H9 (cell line): ENCODE measurements at regions not wholly inside any gene's neighbourhood (a gene's known extent, or its start where the extent isn't known, plus 50 kb on each side); places are given as distances from the start of the nearest gene placed in this dataset.
A peak's percentile ranks its signal among the peaks of the same experiment; 100 is the strongest.

Source experiments
- DNase-seq: peaks from one replicate; pipeline ENCODE4 v3.0.0-alpha.2; 2017
- H2AFZ ChIP-seq: one replicate; pipeline ENCODE4 v1.6.1; 2013; ENCODE audit warnings: mild to moderate bottlenecking, low read length, control low read depth, moderate library complexity
- H2AK5ac ChIP-seq: 2 replicates; pipeline ENCODE4 v1.6.1; 2013; ENCODE audit warnings: low read length, control low read depth, mixed read lengths; ENCODE audit not compliant: insufficient read length
- H2BK120ac ChIP-seq: one replicate; pipeline ENCODE4 v1.6.1; 2013; ENCODE audit warnings: low read depth, mild to moderate bottlenecking, low read length, control low read depth, inconsistent platforms; ENCODE audit not compliant: poor library complexity, severe bottlenecking
- H2BK12ac ChIP-seq: 2 replicates; pipeline ENCODE4 v1.6.1; 2013; ENCODE audit warnings: low read length, control low read depth, mixed read lengths, low read depth; ENCODE audit not compliant: insufficient read length
- H2BK15ac ChIP-seq: 2 replicates; pipeline ENCODE4 v1.6.1; 2013; ENCODE audit warnings: low read depth, low read length, control low read depth
- H2BK20ac ChIP-seq: one replicate; pipeline ENCODE4 v1.6.1; 2013; ENCODE audit warnings: low read depth, mild to moderate bottlenecking, low read length, control low read depth, inconsistent platforms; ENCODE audit not compliant: poor library complexity, severe bottlenecking
- H2BK5ac ChIP-seq: 2 replicates; pipeline ENCODE4 v1.6.1; 2013; ENCODE audit warnings: low read length, control low read depth, mixed read lengths; ENCODE audit not compliant: insufficient read length
- H3K14ac ChIP-seq: 2 replicates; pipeline ENCODE4 v1.6.1; 2013; ENCODE audit warnings: low read length, control low read depth; ENCODE audit not compliant: insufficient read depth
- H3K18ac ChIP-seq: 2 replicates; pipeline ENCODE4 v1.6.1; 2013; ENCODE audit warnings: low read depth, mild to moderate bottlenecking, mixed read lengths, low read length, control low read depth; ENCODE audit not compliant: insufficient read length
- H3K23ac ChIP-seq: 2 replicates; pipeline ENCODE4 v1.6.1; 2013; ENCODE audit warnings: low read length, control low read depth, mixed read lengths, low read depth; ENCODE audit not compliant: insufficient read length
- H3K23me2 ChIP-seq: 2 replicates; pipeline ENCODE4 v1.6.1; 2013; ENCODE audit warnings: low read depth, mild to moderate bottlenecking, mixed read lengths, low read length, control low read depth; ENCODE audit not compliant: insufficient read length, poor library complexity, severe bottlenecking
- H3K27ac ChIP-seq: 2 replicates; pipeline ENCODE4 v1.5.1; 2013; ENCODE audit warnings: low read length, control low read depth, mixed read lengths, low read depth; ENCODE audit not compliant: insufficient read length
- H3K27me3 ChIP-seq: 2 replicates; pipeline ENCODE4 v1.6.1; 2013; ENCODE audit warnings: low read length, control low read depth, inconsistent platforms; ENCODE audit not compliant: insufficient read depth
- H3K4ac ChIP-seq: 2 replicates; pipeline ENCODE4 v1.6.1; 2013; ENCODE audit warnings: low read depth, mild to moderate bottlenecking, control low read depth, inconsistent platforms, low read length, moderate library complexity
- H3K4me1 ChIP-seq: 2 replicates; pipeline ENCODE4 v1.6.1; 2013; ENCODE audit warnings: low read length, control low read depth, inconsistent platforms; ENCODE audit not compliant: insufficient read depth
- H3K4me2 ChIP-seq: 2 replicates; pipeline ENCODE4 v1.6.1; 2013; ENCODE audit warnings: low read length, control low read depth, mixed read lengths; ENCODE audit not compliant: insufficient read length, insufficient read depth
- H3K56ac ChIP-seq: 2 replicates; pipeline ENCODE4 v1.6.1; 2013; ENCODE audit warnings: low read depth, mild to moderate bottlenecking, mixed read lengths, low read length, control low read depth; ENCODE audit not compliant: insufficient read length
- H3K79me1 ChIP-seq: 2 replicates; pipeline ENCODE4 v1.6.1; 2013; ENCODE audit warnings: low read depth, mild to moderate bottlenecking, moderate library complexity, low read length, control low read depth, inconsistent platforms; ENCODE audit not compliant: insufficient read depth, poor library complexity, severe bottlenecking
- H3K79me2 ChIP-seq: 2 replicates; pipeline ENCODE4 v1.6.1; 2013; ENCODE audit warnings: low read length, control low read depth, inconsistent platforms; ENCODE audit not compliant: insufficient read depth
- H3K9ac ChIP-seq: 2 replicates; pipeline ENCODE4 v1.6.1; 2013; ENCODE audit warnings: low read length, control low read depth, mixed read lengths; ENCODE audit not compliant: insufficient read length; ENCODE audit errors: extremely low read depth
- H3K9me3 ChIP-seq: one replicate; pipeline ENCODE4 v1.6.1; 2013; ENCODE audit warnings: low read depth, low read length, inconsistent platforms; ENCODE audit not compliant: control insufficient read depth
- H3T11ph ChIP-seq: one replicate; pipeline ENCODE4 v1.6.1; 2013; ENCODE audit warnings: mild to moderate bottlenecking, low read length, control low read depth, inconsistent platforms
- H4K20me1 ChIP-seq: one replicate; pipeline ENCODE4 v1.6.1; 2013; ENCODE audit not compliant: control insufficient read depth, insufficient read length, insufficient read depth
- H4K5ac ChIP-seq: 2 replicates; pipeline ENCODE4 v1.6.1; 2013; ENCODE audit warnings: low read depth, mild to moderate bottlenecking, mixed read lengths, low read length, control low read depth; ENCODE audit not compliant: insufficient read length
- H4K8ac ChIP-seq: replicated peaks from 2 replicates; pipeline ENCODE4 v1.6.1; 2013; ENCODE audit warnings: low read length, control low read depth, mixed read lengths, low read depth; ENCODE audit not compliant: insufficient read length
- H4K91ac ChIP-seq: 2 replicates; pipeline ENCODE4 v1.6.1; 2013; ENCODE audit warnings: low read depth, mild to moderate bottlenecking, moderate library complexity, mixed read lengths, low read length, control low read depth; ENCODE audit not compliant: insufficient read length
- H3K27ac Mint-ChIP-seq, 3 experiments: 2 replicates in 2 of 3; 3 replicates in 1 of 3; pipeline ENCODE4 v1.8.0; 2020 to 2021; ENCODE audit warnings: mixed read lengths in 3 of 3, mild to moderate bottlenecking in 1 of 3, moderate library complexity in 1 of 3
- H3K27me3 Mint-ChIP-seq: 2 replicates; pipeline ENCODE4 v1.8.0; 2021; ENCODE audit warnings: low read depth, mild to moderate bottlenecking, moderate library complexity, mixed read lengths
- H3K36me3 Mint-ChIP-seq, 3 experiments: 2 replicates in 2 of 3; 3 replicates in 1 of 3; pipeline ENCODE4 v1.8.0; 2020 to 2021; ENCODE audit warnings: low read depth in 3 of 3, mixed read lengths in 3 of 3; ENCODE audit not compliant: insufficient read depth in 1 of 3
- H3K4me1 Mint-ChIP-seq, 2 experiments: 2 replicates each; pipeline ENCODE4 v1.8.0; 2020; ENCODE audit warnings: mixed read lengths in 2 of 2
- H3K4me3 Mint-ChIP-seq, 2 experiments: 2 replicates in 1 of 2; 3 replicates in 1 of 2; pipeline ENCODE4 v1.8.0; 2020 to 2021; ENCODE audit warnings: mild to moderate bottlenecking in 2 of 2, mixed read lengths in 2 of 2, moderate library complexity in 1 of 2
- H3K9me3 Mint-ChIP-seq, 2 experiments: 2 replicates in 1 of 2; 3 replicates in 1 of 2; pipeline ENCODE4 v1.8.0; 2020; ENCODE audit warnings: mild to moderate bottlenecking in 2 of 2, mixed read lengths in 2 of 2, moderate library complexity in 1 of 2
- CTCF ChIP-seq: fragments of 200-600 bp; sonication (generic); conservative IDR thresholded peaks from 3 replicates; pipeline ENCODE4 v1.8.0; 2021; ENCODE audit warnings: antibody characterized with exemption, mild to moderate bottlenecking
- WGBS: extraction: QIAGEN DNeasy Blood & Tissue Kit; methylation state at CpG from one replicate; pipeline ENCODE4 v1.1.7; 2013; ENCODE audit warnings: missing lambda C conversion rate, low lambda C conversion rate, mixed read lengths; ENCODE audit not compliant: insufficient read length; ENCODE audit errors: extremely low coverage; 5-methylcytosine and 5-hydroxymethylcytosine counted together

DNA sequence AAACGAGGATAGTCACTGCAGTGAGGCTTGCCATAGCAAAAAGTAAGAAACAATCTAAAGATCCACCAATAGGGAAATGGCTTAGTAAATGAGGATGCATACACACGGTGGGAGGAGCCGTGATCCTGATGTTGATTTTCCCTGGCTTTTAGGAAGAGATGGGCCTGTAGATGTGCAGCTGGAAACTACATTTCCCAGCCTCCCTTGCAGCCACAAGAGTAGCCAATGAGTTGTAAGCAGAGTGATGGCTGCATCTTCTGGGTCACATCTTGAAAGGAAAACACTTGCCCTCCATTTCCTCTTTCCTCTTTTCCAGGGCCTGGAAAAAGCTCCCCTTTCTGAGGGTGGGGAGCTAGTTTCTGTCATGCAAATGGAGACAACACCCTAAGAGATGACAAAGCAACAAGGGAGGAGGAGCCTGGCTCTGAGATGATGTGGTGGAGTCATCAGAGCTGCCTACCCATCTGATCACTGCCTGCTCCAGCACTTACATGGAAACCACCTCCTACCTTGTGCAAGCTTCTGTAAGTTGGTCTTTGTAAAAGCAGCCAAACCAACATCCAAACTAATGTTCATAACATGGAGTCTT is 139.1 kb downstream of the TLE3 start:
- Histone ChIP-seq H2AFZ (peak overlapping the region; percentile 92), H3K4me2 (no peak overlapping the region), H3K14ac (no peak overlapping the region), H3K56ac (no peak overlapping the region), H2BK5ac (no peak overlapping the region), H2BK15ac (no peak overlapping the region), H3K79me1 (no peaks in the 10 kb centered on the region), H3K9ac (no peak overlapping the region), H3K23me2 (no peaks in the 10 kb centered on the region), H3T11ph (no peak overlapping the region), H3K9me3 (no peaks in the 10 kb centered on the region), H4K20me1 (no peaks in the 10 kb centered on the region), H2BK12ac (no peak overlapping the region), H3K4me1 (peaks cover 6% of the 10 kb centered on the region), H3K27me3 (no peaks in the 10 kb centered on the region), H4K5ac (no peak overlapping the region), H4K8ac (no peak overlapping the region), H2BK120ac (no peak overlapping the region), H3K27ac (no peak overlapping the region), H4K91ac (no peak overlapping the region), H3K18ac (no peak overlapping the region), H3K23ac (no peak overlapping the region), H3K4ac (no peak overlapping the region), H2AK5ac (no peak overlapping the region), H2BK20ac (no peak overlapping the region), H3K79me2 (no peaks in the 10 kb centered on the region)
- no CpG with 5 or more reads among the region's 3 CpGs for WGBS
- H3K36me3 Mint-ChIP-seq: no peaks in the 10 kb centered on the region
- no peaks in the 10 kb centered on the region for H3K9me3 Mint-ChIP-seq
- peaks cover 2% of the 10 kb centered on the region for H3K27me3 Mint-ChIP-seq
- no peak overlapping the region for H3K4me3 Mint-ChIP-seq
- TF ChIP-seq CTCF: no peak
- peak; percentile 61 for DNase-seq
- H3K4me1 Mint-ChIP-seq: peaks cover 8 to 21% of the 10 kb centered on the region in 2 experiments
- no peak overlapping the region for H3K27ac Mint-ChIP-seq
